AG10803 (cell line): ENCODE measurements at regions not wholly inside any gene's neighbourhood (a gene's known extent, or its start where the extent isn't known, plus 50 kb on each side); places are given as distances from the start of the nearest gene placed in this dataset.

Source experiments
- DNase-seq: peaks from one replicate; pipeline ENCODE4 v3.0.0; 2010; ENCODE audit warnings: low read depth
- H3K4me3 ChIP-seq: 2 replicates; pipeline ENCODE4 v1.5.1; 2011; ENCODE audit warnings: mild to moderate bottlenecking, low read length, control low read depth
- TF ChIP-seq, protein P1 (sequence below): conservative IDR thresholded peaks from 2 replicates; pipeline ENCODE4 v1.5.1; 2011; ENCODE audit warnings: mild to moderate bottlenecking, low read length, control low read depth, inconsistent platforms

DNA sequence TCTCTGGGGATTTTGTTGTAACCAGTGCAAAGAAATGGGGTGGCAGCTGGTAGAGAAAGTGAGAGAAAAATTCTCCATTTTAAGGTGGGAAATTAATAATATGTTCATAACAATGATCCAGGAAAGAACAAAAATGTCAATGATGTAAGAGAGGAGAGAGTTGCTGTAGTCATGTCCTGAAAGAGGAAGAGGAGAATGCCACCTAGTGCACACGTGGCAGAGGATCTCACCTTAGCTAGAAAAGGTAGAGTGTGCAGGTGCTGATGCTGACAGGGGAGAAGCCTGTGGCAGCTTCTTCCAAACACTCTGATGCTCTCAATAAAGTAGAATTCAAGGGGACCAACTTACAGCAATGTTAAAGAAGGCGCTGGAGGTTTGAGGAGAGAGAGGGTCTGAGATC, 282.9 kb upstream of the PKDCC start:
- no peak for DNase-seq
- TF ChIP-seq, protein P1, sequence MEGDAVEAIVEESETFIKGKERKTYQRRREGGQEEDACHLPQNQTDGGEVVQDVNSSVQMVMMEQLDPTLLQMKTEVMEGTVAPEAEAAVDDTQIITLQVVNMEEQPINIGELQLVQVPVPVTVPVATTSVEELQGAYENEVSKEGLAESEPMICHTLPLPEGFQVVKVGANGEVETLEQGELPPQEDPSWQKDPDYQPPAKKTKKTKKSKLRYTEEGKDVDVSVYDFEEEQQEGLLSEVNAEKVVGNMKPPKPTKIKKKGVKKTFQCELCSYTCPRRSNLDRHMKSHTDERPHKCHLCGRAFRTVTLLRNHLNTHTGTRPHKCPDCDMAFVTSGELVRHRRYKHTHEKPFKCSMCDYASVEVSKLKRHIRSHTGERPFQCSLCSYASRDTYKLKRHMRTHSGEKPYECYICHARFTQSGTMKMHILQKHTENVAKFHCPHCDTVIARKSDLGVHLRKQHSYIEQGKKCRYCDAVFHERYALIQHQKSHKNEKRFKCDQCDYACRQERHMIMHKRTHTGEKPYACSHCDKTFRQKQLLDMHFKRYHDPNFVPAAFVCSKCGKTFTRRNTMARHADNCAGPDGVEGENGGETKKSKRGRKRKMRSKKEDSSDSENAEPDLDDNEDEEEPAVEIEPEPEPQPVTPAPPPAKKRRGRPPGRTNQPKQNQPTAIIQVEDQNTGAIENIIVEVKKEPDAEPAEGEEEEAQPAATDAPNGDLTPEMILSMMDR, result no peak
- no peak overlapping the region for H3K4me3 ChIP-seq

DNA sequence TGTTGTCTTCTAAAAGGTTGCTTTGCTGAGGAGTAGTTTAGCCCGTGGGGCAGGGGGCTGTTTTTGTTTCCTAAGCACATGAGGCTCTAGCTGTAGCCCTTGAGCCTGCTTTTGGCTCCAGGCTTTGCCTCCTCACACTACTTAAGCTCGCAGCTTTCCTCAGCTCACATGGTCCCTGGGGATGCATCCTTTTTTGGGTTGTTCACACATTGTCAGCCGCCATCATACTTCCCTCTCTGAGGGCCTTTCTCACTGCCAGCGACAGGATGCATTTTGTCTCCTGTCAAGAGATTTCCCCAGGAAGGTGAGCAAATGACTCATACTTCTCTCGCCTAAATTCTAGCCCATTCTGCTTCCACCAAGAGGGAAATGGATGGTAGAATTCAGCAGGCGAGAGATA, 279.5 kb upstream of the PKDCC start:
- TF ChIP-seq, protein P1, result no peak
- no peak overlapping the region for H3K4me3 ChIP-seq
- no peak for DNase-seq

DNA sequence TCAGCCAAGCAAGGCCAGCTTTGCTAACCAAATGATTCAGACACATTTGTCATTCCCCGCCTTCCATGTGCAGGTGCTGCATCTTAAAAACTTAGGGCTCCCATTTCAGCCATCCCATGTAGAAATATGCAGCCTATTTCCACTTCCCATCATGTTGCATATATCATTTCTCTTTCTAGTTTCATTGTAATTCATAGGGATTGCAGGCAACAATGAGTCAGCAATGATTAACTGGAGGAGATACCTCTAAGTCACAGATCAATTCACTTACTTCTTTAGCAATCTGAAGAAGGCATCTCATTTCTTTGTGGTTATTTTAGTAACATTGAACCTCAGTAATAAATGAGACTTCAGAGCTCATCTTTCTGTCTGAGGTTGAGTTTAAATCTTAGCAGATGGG, 276.1 kb upstream of the PKDCC start:
- DNase-seq, result no peak
- H3K4me3 ChIP-seq, result no peak overlapping the region
- TF ChIP-seq, protein P1, result no peak

DNA sequence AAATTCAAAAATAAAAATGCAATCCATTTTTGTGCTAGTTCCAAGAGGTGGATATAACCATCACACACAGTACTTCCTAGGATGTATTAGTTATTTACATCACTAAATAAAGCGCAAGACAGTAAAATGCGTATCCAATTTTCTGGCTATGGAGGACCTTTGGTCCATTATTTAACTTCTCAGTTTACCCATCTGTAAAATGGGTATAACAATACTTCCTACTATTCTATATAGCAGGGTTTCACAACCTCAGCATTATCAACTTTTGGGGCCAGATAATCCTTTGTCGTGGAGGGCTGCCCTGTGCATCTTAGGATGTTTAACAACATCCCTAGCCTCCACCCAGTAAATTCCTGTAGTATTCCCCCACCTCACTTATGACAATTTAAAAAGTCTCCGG, 275.1 kb upstream of the PKDCC start:
- TF ChIP-seq, protein P1, result no peak
- no peak for DNase-seq
- H3K4me3 ChIP-seq, result no peak overlapping the region

DNA sequence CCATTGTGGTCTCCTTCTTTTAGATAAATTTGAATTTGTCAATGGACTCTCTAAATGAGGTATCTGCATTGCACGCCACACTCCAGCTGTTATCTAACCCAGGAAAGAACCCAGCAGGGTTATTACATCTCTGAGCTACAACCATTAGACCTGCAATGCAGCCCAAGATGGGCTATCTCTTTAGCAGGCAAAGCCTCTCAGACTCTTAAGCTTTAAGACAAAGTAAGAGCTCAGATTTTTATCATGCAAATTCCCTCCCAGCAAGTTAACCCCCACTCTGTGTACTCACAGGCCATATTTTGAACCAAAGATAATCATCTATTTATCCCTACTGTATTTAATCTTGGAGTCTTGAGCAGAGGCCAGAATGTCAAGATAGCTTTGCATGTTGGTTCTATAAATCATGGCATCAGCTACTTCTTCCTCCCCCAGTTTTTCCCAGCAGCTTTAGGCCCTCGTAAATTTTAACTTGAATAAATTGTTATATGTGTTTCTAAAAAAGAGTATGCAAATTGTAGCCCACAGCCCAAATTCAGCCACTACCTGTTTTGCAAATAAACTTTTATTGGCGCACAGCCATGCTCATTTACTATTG, 273.7 kb upstream of the PKDCC start:
- TF ChIP-seq, protein P1, result no peak

DNA sequence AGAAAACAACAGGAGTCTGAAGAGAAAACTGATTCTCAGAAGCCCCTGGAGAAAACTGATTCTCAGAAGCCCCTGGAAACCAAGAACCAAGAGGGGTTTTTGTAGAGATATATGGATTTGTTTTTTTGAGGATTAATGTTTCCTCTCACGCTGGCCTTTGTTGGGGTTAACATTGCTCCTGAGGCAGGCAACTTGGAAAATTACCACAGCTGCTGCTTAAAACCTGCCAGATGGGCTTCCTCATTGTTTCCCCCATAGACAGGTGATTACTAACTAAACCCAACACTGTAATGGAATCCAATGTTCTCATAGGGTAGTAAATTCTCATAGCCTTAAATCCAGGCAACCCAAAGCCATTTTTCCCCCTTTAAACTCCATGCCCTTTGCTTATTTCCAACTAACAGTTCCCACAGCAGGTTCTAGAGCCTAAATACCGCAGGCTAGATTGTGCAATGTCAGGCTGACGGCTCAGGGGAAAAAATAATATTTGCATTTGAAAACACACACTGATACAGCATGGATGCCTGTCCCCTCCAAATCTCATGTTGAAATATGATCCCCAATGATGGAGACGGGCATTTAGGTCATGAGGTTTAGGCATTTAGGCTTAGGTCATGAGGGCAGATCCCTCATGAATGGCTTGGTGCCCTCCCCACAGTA, 272.3 kb upstream of the PKDCC start:
- DNase-seq, result no peak
- no peak overlapping the region for H3K4me3 ChIP-seq
- TF ChIP-seq, protein P1, result no peak

More for the DNA sequence above, 273.7 kb upstream of the PKDCC start:
- no peak overlapping the region for H3K4me3 ChIP-seq
- DNase-seq, result no peak

DNA sequence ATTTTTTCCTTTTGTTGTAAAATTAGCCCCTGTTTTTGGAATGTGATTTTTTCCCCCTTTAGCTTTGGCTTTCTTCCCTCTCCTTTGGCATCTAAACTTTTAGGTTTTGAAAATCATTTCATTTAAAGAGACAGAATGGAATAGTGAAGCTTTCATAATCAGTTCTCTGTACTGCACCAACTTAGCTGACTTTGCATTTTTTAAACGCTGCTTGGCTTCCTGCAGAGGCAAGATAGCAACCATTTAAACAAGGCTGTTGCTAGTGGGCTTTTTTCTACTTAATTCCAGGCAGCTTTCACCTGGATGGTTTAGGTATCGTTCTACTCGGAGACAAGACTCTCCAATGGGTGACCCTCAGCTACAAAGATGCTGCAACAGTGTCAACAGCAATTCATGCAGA, 267.9 kb upstream of the PKDCC start:
- TF ChIP-seq, protein P1, result no peak
- no peak overlapping the region for H3K4me3 ChIP-seq
- DNase-seq, result no peak
